Prostate gland (tissue), 2 donors: ENCODE measurements at regions not wholly inside any gene's neighbourhood (a gene's known extent, or its start where the extent isn't known, plus 50 kb on each side); places are given as distances from the start of the nearest gene placed in this dataset.

ENCODE experiments used
- POLR2A ChIP-seq: fragments of 450-650 bp; IDR thresholded peaks from one replicate; pipeline ENCODE4 v1.6.1; 2016; ENCODE audit warnings: antibody characterized with exemption, mild to moderate bottlenecking
- POLR2AphosphoS5 ChIP-seq: sonication (generic); formaldehyde crosslinking; IDR thresholded peaks from one replicate; pipeline ENCODE4 v1.6.1; 2017; ENCODE audit warnings: antibody characterized with exemption
- TF ChIP-seq, protein P1 (sequence below), 4 experiments: fragments of 200-600 bp in 2 of 4; fragments of 450-650 bp in 2 of 4; sonication (generic) in 2 of 4; IDR thresholded peaks; 1 replicate in 3 of 4; 2 replicates in 1 of 4; pipeline ENCODE4 v1.5.1; 2016 to 2019; ENCODE audit warnings: antibody characterized with exemption in 4 of 4, mild to moderate bottlenecking in 2 of 4, moderate library complexity in 2 of 4

DNA sequence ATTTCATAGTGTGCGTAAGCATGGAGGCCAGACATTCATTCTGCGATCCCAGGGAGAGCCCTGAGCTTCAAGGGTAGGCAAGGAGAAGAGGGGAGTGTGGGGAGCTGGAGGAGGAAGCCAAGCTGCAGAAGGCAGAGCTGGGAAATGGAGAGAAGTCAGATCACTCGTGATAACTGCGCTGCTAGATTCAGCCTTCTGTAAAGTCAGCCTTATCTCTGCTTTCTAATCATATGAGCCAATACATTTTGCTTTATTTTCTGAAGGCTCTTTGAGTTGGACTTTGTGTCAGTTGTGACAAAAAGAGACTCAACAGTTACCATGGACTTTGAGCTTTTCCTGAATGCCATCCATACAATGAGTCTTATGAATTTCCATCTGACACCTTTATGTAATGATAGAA, 61.7 kb upstream of the CREB5 start:
- TF ChIP-seq POLR2A (no peak), POLR2AphosphoS5 (no peak)
- TF ChIP-seq, protein P1, sequence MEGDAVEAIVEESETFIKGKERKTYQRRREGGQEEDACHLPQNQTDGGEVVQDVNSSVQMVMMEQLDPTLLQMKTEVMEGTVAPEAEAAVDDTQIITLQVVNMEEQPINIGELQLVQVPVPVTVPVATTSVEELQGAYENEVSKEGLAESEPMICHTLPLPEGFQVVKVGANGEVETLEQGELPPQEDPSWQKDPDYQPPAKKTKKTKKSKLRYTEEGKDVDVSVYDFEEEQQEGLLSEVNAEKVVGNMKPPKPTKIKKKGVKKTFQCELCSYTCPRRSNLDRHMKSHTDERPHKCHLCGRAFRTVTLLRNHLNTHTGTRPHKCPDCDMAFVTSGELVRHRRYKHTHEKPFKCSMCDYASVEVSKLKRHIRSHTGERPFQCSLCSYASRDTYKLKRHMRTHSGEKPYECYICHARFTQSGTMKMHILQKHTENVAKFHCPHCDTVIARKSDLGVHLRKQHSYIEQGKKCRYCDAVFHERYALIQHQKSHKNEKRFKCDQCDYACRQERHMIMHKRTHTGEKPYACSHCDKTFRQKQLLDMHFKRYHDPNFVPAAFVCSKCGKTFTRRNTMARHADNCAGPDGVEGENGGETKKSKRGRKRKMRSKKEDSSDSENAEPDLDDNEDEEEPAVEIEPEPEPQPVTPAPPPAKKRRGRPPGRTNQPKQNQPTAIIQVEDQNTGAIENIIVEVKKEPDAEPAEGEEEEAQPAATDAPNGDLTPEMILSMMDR (IDR thresholded peaks at IDR 0.05) = no peak
